Erythroblast (primary cell): ENCODE measurements at regions not wholly inside any gene's neighbourhood (a gene's known extent, or its start where the extent isn't known, plus 50 kb on each side); places are given as distances from the start of the nearest gene placed in this dataset.

Source experiments
- GATA1 ChIP-seq: IDR thresholded peaks from 2 replicates; pipeline ENCODE4 v1.6.1; 2011; ENCODE audit warnings: low read depth, mild to moderate bottlenecking, control low read depth, low read length, moderate library complexity
- POLR2A ChIP-seq: IDR thresholded peaks from 2 replicates; pipeline ENCODE4 v1.6.1; 2011; ENCODE audit warnings: mild to moderate bottlenecking, low read length

DNA sequence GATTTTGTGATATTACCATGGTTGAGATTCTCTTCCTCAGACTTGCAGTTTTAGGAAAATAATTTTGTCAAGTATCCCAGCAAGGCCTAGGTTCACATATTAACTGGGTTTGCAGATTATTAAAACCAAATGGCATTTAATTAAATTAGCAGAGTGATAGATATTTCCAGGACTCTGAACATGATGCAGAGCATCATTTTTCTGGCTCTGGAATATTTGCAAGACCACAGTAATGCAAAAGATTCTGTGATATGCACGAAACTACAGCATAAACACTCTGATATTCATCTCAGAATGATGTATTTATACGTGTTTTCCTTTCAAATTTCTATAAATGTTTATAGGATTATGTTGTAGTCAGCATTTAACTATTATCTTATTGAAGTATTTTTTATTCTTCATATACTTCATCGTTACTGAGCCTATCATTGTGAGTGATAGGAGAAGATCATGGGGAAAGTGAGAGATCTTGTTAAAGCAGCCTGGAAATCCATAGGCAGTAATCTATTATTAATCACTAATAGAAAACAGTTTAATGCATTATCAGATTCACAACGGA is 1245.6 kb downstream of the OTOL1 start:
- no peak for TF ChIP-seq POLR2A
- TF ChIP-seq GATA1: no peak
